Retina (tissue), 1 donor: ENCODE measurements at regions not wholly inside any gene's neighbourhood (a gene's known extent, or its start where the extent isn't known, plus 50 kb on each side); places are given as distances from the start of the nearest gene placed in this dataset.

Experiments
- DNase-seq: peaks from one replicate; pipeline ENCODE4 v3.0.0-alpha.2; 2016

DNA sequence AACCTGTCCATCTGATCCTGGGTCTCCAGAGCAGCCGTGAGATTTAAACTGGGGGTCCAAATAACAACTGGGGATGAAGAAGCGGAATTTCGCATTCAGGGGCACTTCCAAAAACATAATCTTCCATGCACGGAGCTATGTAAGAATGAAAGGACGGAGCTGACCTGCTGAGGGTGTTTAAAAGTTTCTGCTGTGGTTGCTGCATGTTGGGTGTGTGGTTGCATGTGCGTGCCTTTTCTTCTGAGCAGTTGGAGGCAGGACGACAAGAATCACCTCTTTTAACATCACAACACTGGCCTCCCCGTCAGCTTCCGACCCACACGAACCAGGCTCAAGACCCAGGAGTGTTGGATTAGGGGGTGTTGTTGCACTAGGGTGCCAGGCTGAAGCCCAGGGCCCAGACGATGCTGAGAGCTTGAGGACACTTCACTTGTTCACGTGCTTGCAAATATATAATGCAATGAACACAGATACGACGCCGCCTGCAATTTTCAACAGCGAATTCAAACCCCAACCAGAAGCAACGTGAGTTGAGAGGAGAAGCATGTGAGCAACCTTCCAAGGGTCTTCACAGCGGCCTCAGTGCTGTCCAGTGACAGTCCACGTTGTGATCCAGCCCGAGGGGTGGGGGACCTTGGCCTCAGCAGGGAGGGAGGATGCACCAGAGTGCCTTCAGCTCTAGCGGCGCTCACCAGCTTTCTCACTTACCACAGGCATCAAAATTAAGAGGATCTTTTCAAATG, 76.0 kb upstream of the SALL3 start:
- DNase-seq: no peak

DNA sequence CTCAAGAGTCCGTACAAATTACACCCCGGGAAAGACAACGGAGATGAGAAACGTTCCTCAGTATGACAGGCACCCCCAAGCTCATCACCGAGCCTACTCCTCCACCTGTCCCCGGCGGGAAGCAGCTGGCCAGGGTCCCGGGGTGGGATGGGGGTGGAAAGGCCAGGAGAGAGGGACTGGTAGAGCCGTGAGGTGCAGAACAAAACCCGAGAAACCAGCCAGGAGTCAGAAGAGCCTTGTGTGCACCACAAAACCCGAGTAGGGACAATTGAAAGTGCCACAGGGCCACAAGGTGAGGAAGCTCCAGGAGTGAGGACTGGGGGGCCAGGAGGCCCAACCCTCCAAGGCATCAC, 75.5 kb upstream of the SALL3 start:
- DNase-seq: no peak

DNA sequence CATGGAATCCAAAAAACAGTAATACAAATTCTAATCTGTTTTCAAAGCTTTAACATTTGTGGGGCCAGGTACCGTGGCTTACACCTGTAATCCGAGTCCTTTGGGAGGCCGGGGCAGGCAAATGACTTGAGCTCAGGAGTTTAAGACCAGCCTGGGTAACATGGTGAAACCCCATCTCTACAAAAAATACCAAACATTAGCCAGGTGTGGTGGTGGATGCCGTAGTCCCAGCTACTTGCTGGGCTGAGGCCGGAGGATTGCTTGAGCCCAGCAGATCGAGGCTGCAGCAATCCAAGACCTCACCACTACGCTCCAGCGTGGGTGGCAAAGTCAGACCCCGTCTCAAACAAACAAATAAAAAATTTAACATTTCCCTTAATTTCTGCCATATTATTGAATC, 74.3 kb upstream of the SALL3 start:
- DNase-seq: no peak

DNA sequence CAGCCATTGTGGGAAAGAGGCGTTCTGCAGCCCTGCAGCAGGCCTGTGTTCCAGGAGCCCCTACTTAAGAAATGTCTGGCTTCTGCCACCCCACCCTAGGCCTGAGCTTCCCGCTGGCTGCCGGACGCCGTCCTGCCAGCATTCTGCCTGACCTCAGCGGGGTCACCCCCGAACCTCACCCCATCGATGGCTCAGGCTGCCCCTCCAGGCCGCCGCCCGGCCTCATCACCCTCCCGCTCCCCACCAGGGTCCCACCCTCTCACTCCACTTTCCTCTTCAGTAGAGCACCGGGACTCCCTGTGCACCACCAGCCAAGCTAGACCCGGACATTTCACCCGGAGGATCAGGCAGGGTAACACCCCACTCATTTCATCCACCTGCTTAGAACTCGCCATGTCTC, 73.6 kb upstream of the SALL3 start:
- DNase-seq: no peak

DNA sequence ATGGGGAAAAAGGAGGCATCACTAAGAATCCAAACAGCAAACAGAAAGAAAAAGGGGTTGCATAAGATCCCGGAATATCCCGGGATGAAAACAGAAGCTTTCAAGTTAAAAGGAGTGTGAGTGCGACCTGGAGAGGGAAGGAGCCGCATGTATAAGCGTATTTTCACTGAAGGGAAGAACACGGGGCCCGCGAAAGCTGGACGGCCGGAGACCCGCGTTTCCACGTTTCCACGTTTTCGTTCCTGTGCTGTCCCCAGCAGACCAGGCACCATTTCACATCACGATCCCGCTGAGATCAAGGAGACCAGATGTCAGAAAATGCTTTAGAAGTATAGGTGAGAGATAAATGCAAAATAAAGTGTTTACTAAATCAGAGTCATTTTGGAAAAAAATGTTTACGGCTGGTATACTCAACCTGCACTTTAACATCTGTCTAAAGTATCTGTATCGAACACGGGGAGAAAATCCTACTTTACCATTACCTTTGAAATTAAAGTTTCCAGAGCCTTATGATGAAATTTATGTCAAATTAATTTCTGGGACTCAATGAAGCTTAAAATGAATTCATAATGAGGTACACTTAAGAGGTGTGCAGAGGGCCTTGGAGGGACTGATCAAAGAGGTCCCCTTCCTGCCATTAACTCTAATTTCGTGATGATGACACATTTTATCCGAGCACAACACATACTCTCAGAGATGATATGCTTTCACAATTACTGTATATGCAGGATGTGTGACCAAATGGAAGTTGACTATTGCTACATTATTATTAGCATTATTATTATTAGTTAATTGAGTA, 71.0 kb upstream of the SALL3 start:
- DNase-seq: no peak

DNA sequence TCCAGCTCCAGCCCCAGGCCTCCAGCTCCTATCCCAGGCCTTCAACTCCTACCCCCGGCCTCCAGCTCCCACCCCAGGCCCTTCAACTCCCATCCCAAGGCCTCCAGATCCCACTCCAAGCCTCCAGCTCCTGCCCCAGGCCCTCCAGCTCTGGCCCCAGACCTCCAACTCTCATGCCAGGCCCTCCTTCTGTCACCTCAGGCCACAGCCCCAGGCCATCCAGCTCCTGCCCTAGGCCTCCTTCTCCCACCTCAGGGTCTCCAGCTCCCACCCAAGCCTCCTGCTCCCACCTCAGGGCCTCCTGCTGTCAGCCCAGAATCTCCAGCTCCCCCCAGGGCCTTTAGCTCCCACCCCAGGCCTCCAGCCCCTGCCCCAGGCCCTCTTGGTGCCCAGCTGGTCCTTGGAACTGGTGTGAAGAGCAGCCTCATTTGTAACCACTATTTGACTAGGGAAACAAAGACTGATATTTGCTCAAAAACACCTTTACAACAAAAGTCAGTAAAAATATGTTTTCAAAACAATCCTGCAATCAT, 67.8 kb upstream of the SALL3 start:
- DNase-seq: no peak

DNA sequence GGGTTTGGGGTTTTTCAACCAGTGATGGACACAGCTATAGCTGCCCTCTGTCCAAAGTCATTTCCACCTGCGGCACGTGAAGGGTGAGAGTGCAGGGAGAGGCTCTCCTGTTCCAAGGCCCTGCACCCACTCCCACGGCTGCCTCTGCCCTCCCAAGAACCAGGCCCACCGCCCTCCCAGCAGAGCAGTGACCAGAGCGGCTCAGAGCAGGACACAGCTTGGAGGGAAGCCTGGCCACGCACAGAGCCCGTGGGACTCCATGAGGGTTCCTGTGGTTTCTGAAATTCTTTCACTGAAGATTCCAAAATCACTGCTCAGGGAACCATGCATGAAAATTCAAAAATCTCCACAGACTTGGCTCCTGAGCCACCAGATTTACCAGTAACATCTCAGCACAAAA, 67.3 kb upstream of the SALL3 start:
- DNase-seq: no peak

DNA sequence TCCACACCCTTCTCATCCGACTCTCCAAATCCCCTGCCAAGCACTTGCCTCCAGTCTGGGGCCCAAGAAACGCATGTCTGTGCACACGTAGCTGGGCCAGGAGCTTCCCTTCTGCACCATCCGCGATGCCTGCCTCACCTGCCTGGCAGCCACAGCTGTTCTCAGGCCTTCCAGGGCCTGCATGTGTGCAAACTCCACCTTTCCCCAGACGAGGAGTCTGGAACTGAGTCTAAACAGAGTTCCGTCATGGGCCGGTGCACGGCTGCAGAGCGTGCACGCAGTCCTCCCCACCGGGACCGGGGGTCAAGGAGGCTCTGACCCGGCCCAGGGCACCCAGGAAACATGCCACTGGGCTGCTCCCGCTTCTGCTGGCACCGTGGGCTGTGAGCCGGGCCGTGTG, 66.8 kb upstream of the SALL3 start:
- DNase-seq: no peak

DNA sequence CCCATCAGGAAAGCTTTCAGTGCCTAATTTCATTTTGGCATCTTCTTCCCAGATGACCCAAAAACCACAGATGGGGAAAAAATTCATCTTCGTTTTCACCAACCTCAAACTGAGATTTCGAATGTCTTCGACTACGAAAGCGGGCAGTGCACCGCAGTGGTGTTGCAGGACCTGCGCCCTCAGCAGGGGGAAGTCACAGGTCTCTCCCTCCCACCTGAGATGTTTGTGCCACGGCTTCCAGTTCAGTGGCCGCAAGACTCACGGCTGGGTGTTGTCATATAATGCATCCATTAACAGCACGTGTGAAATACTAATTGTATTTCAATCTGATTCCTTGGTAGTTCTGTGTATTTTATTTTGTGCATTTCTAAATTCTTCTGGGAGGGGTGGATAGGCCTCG, 66.2 kb upstream of the SALL3 start:
- DNase-seq: no peak

DNA sequence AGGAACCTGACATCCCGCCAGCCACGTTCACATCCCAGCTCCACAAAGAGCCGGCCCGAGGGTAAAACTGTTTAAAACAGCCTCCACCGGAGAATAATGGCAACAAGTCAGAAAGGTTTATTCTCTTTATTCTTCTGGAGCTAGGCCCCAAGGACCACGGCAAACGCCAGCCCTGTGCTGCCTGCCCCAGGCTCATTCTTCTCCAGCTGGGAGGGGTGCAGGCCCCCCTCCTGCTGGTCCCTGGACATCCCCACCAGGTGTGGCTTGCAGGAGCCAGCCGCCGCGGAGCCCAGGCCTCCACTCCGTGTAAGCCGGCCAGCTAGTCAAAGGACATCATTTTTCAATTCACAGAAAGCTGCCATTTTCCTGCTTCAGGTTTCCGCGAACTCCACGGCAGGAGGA, 65.8 kb upstream of the SALL3 start:
- no peak for DNase-seq

DNA sequence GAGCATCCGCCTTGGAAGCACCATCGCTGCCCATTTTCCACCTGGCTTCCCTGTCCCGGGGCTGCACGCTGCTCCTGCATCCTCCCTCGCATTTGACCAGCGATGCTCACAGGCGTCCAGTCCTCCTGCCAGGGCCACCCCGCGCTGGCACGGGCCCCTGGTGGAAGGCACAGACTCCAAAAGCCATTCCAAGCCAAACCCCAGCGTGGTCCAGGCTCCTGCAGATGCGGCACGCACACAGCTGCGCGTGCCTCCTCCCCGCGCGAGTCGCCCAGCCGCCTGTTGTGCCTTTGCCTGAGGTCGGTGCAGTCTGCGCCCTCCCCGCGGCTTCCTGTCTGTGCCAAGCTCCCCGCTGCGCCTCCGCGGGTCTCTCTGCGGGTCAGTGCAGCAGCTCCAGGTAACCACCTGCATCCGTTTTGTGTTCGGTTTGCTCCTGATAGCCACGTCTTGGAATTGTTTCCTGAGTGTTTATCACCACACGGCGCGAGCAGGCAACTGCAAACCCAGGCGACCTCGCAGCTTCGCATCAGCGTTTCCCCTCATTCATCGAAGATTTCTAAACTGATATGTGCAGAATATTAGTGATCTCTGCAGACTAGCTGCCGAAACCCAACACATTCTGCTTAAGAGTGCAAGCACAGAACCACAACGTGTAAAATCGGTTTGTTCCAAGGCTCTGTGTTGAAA, 65.2 kb upstream of the SALL3 start:
- DNase-seq: no peak

DNA sequence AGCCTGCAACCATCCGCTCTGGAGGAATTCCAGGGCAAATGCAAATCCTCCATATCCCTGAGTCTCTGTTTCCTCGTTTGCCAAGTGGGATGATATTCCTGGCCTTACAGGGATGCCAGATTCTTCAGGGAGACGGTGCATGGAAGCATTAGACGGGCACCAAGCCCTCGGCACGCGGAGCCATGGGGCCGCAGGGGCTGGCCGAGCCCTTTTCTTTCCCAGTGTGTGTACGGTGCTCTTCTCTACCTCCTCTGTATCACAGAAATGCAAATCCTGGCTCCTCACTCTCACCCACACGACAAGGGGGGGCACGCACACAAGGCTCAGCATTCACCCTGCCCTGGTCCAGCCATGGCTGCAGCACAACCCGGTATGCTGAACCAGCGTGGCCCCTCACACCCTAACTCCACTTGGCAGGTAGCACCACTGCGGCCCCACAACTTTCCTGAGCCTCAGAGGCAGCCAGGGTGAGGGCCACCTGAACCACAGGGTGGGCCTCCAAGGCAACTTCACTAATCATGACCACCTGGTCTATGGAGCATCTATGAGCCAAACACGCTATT, 64.1 kb upstream of the SALL3 start:
- no peak for DNase-seq

DNA sequence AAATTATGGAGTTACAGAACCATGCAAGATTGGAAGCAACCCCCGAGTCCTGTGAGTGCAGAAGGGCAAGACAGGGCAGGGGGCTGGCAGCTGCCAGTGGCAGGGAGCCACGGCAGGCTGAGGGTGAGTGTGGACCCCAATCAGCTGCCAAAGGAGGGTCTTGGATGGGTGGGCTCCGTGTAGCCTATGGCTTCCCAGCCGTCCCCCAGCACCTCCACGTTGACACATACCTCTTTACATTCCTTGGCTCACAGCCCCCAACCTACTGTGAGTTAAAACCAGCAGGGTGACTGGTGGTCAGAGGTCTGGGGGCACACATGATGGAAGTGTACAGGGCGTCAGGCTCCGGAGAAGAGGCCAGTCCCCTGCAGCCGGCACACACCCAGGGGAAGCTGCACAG, 60.9 kb upstream of the SALL3 start:
- no peak for DNase-seq

DNA sequence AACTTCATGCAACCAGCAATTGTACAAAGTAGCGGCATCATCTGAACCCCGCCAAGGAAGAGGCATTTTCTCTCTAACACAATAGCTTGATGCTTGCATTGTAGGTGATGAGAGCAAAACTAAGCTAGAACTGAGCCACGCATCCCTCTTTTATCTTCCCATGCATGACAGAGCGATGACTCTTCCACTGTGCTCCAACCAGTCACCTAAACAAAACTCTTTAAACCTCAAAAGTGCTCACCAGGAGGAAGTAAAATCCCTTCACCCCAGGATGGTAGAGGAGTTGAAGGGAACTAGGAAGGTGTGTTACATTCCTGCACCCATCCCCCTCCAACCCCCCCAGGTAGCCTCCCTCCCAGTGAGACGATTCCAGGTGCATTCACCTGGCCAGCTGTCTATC, 59.7 kb upstream of the SALL3 start:
- DNase-seq: no peak

DNA sequence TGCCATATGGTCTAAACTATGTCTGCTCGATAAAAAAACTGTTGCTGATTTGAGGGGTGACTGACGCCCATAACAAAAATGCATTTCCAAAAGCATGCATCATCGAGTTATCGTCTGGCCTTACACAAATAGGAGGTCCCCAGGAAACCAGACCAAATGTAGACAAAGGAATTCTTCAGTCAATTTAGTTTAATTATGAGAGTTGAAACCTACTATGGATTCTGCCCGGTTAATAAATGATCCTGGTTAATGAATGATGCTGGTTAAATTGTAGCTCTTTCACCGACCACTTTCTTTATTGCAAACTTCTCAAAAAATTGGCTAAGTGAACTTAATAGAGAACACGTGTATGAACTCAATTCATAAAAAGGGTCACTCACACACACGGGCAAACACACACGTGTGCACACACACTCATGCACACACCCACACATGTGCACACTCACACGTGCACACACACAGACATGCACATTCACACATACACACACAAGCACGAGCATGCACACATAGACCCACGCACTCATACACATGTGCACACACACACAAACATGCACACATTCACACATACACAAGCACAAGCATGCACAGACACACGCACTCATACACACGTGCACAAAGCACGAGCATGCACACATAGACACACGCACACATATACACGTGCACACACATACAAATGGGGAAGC, 59.0 kb upstream of the SALL3 start:
- DNase-seq: no peak

DNA sequence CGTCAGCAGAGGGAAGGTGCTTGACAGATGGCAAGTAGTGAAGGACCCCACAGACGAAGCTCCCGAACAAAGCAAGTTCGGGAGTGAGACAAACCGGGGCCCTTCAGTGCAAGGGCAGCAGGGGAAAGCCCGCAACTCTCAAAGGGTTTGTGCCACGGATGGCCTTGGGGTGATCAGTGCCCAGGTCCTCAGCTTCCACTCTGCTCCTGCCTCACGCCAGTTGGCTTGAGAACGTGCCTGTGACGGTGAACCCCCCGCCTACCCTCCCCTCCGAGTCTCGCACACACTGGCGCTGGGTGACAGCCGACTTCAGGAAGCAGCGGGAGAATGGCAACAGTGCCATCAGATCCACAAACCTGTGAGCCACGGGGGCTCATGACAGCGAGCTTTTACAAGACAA, 56.8 kb upstream of the SALL3 start:
- no peak for DNase-seq

DNA sequence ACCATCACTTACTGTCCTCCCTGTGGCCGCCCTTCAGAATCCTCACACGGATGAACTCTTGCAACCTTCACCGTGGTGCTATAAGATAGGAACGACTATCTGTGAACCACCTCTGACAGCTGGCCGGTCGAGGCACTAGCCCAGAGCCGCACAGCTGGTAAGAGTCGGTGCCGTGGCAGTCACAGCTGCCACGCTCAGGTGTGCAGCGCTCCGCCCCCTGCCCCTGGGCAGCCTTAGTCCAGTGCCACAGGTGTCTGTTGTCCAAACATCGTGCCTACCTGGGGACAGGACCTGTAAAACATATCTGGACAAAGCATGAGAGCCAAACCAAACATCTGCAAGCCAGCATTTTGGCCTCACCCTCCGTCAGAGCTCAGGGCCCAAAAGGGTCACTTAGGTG, 55.3 kb upstream of the SALL3 start:
- DNase-seq: no peak

DNA sequence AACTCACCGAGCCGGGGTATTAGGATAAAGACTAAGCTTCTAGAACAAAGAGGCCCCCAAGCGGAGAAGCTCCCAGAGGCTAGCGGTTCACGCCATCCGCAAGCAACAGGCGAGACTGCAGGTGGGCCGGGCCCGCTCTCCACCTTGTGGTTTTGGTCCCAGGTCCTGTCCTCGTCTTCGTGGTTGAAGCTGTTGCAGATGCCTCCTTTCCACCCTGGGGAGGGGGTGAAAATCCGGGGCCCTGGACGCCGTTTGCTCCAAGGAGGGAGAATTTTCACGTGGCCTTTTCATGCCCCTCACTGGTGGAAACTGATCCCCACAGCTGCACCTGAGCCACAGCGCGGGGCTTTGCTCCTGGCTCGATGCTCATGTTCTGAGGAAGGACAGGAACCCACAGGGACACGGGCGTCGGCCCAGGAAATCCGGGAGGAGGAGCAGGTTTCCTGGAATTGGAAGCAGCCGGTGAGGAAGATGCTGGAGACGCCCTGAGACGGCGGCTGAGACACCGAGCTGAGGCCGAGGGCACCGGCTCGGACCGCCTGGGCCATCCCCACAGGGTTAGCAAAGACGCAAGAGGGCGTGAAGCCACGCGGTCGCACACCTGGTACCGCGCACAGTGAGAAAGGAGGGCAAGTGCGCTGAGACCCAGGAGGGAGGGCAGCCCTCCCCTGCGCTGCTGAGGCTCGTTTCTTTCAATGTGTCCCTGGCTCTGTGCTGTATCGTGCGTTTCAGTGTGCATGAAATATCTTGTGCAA, 54.7 kb upstream of the SALL3 start:
- no peak for DNase-seq

DNA sequence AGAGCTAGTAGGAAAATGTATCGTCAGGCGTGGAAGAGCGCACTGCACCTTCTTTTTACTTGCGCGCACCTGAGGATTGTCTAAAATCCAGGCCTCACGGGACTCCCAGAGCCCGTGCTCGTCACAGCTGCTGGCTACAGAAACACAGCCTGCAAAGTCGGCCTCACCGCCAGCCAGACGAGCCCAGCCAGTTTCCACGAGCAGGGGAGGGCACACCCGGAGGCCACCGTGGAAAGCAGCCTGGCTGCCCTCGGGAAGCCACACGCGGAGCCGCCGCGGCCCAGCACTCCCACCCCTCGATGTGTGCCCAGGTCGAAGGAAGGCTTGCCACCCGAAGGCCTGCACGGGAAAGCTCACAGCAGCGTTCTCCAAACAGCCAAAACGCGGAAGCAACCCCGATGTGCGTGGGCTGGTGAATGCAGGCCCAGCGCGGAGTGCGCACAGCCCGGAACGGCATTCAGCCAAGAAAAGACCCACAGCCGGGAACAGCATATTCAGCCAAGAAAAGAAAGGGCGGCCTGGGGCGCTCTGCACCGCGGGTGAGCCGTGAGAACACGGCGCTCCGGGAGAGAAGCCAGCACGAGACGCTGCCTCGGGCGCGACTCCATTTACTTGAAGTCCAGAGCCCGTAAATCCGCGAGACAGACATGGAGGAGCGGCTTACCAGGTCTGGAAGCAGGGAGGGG, 53.9 kb upstream of the SALL3 start:
- no peak for DNase-seq

DNA sequence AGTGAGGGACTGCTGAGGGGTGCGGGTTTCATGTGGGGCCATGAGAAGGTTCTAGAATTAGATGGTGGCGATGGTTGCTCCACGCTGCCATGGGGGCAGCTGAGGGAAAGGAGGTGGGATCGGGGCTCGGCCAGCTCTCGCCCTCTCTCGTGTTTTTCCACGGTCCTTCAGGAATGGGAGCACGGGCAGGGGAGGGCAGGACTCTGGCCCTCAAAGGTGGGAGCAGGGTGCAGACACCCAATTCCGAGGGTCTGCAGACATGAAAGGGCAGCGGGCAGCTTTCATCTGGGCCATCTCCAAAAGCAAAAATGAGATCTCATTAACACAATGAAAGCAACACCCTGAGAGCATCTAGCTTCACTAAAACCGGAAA, 53.4 kb upstream of the SALL3 start:
- DNase-seq: no peak

DNA sequence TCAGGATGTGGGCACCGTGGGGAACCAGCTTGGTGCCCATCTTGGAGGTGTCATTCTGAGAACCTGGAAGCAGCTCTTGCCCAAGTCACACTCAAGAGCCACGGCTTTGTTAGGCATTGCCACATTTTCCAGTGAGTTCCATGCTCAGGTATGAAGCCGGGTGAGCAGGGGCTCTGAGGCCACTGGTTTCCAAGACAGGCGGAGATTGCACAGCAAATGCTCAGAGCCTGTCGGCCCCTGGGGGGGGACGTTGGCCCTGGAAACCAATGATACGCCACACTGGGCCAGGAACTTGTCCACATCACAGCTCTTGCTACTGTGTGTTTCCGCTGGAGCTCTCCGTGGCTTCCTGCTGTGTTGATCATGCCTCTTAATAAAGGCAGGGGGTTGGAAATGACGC, 52.5 kb upstream of the SALL3 start:
- DNase-seq: no peak

DNA sequence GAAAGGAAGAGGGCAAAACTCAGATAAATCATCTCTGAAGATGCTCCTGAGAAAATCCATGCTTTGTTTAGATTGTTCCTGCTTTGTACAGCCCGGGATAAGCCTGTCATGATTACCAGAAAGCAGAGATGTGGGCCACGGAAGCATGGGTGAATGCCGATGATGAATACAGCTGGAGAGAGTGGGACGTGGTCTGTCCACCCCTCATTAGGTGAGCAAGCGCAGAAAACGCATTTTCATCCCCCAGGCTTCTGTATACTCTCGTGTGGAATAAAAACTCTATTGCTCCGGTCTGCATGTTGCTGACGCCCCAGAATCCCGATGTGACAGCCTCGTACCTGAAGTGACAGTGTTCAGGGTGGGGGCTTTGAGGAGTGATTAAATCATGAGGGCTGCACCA, 52.0 kb upstream of the SALL3 start:
- DNase-seq: no peak
